ENCODE measurements at regions not wholly inside any gene's neighbourhood (a gene's known extent, or its start where the extent isn't known, plus 50 kb on each side); places are given as distances from the start of the nearest gene placed in this dataset.

GRCh38 chr6:151709329-151709728 is 98.2 kb upstream of the ESR1 start:
- TF ChIP-seq CTCF (IDR thresholded peaks at IDR 0.05; ENCODE audit: low read depth, low read length) (no peak), EZH2phosphoT487 (IDR thresholded peaks at IDR 0.05; ENCODE audit: low read depth) (no peak)

All from OCI-LY3 (cell line).